Type B pancreatic cell (in vitro differentiated cells): ENCODE measurements at regions not wholly inside any gene's neighbourhood (a gene's known extent, or its start where the extent isn't known, plus 50 kb on each side); places are given as distances from the start of the nearest gene placed in this dataset.

Experiments used
- DNase-seq: peaks from one replicate; pipeline ENCODE4 v3.0.0; 2021; ENCODE audit warnings: mixed read lengths; ENCODE audit not compliant: unreplicated experiment; ENCODE audit errors: extremely low spot score
- H3K27ac Mint-ChIP-seq: 2 replicates; pipeline ENCODE4 v1.8.0; 2021; ENCODE audit warnings: mild to moderate bottlenecking, mixed read lengths
- H3K27me3 Mint-ChIP-seq: 2 replicates; pipeline ENCODE4 v1.8.0; 2021; ENCODE audit warnings: mixed read lengths
- H3K36me3 Mint-ChIP-seq: 2 replicates; pipeline ENCODE4 v1.8.0; 2021; ENCODE audit warnings: mixed read lengths
- H3K4me1 Mint-ChIP-seq: one replicate; pipeline ENCODE4 v1.8.0; 2021; ENCODE audit warnings: mixed read lengths; ENCODE audit not compliant: unreplicated experiment
- H3K4me3 Mint-ChIP-seq: 2 replicates; pipeline ENCODE4 v1.8.0; 2021; ENCODE audit warnings: mild to moderate bottlenecking, mixed read lengths
- H3K9me3 Mint-ChIP-seq: 2 replicates; pipeline ENCODE4 v1.8.0; 2021; ENCODE audit warnings: mixed read lengths
- CTCF ChIP-seq: fragments of 200-600 bp; sonication (generic); conservative IDR thresholded peaks from 2 replicates; pipeline ENCODE4 v1.5.0; 2021; ENCODE audit warnings: antibody characterized with exemption, mild to moderate bottlenecking

- Mint-ChIP-seq H3K4me1 (peaks cover 34% of the 10 kb centered on the region), H3K9me3 (no peaks in the 10 kb centered on the region), H3K36me3 (no peaks in the 10 kb centered on the region), H3K4me3 (no peak overlapping the region), H3K27ac (no peak overlapping the region), H3K27me3 (no peaks in the 10 kb centered on the region)
- DNase-seq = no peak
- TF ChIP-seq CTCF = no peak
Observed at GRCh38 chr20:50301165-50301564, 110.5 kb downstream of the CEBPB start.

DNA sequence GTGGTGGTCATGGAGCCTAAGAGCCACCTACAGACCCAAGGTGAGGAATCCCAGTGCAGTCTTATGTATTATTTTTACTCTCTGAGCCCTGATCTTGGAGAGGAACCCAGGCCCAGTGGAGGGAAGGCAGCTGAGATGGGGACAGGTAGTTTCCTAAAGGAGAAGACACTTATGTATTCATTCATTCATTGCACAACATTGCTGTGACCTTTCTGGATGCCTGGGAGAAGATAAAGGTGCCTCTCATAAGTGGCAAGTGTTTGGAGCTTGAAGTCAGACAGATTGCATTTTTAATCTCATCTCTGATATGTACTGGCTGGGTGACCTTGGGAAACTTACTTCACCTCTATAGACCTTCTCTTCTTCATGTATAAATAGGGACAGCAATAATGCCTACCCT lies 111.1 kb downstream of the CEBPB start:
- TF ChIP-seq CTCF = no peak
- no peak overlapping the region for H3K4me3 Mint-ChIP-seq
- H3K27ac Mint-ChIP-seq = no peak overlapping the region
- no peak for DNase-seq
- no peaks in the 10 kb centered on the region for H3K27me3 Mint-ChIP-seq
- H3K36me3 Mint-ChIP-seq = no peaks in the 10 kb centered on the region
- H3K9me3 Mint-ChIP-seq = no peaks in the 10 kb centered on the region
- H3K4me1 Mint-ChIP-seq = peaks cover 36% of the 10 kb centered on the region

DNA sequence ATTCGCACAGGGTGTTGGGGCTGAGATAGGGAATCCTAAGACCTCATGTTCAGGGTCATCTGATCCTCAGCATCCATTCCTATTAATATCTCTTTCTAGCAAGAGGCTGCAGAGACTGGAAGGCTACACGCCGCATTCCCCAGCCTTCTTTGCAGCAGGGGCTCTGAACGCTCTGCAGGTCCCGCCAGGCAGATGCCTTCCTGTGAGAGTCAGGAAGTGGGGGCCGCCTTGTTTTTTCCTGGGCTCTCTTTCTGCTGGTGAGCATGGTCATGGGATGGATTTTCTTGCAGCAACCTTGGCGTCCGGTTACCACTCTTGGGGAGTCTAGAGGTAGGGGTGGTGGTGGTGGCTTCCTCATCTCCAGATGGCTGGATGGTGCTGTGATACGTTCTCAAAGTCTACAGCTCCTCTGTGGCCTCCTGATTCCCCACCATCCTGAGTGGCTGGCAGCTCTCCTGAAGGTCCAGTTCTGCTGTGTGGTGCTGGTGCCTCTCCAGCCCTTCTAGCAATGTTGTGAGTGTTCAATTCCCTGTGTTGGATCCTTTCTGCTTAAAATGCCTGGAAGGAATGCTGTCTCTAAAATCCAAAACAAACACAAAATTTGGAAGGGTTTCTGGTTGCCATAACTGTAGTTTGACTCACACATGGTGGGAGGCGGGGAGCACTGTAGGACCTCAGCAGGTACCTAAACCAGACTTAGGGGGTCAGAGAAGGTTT lies 111.9 kb downstream of the CEBPB start:
- no peak for DNase-seq

DNA sequence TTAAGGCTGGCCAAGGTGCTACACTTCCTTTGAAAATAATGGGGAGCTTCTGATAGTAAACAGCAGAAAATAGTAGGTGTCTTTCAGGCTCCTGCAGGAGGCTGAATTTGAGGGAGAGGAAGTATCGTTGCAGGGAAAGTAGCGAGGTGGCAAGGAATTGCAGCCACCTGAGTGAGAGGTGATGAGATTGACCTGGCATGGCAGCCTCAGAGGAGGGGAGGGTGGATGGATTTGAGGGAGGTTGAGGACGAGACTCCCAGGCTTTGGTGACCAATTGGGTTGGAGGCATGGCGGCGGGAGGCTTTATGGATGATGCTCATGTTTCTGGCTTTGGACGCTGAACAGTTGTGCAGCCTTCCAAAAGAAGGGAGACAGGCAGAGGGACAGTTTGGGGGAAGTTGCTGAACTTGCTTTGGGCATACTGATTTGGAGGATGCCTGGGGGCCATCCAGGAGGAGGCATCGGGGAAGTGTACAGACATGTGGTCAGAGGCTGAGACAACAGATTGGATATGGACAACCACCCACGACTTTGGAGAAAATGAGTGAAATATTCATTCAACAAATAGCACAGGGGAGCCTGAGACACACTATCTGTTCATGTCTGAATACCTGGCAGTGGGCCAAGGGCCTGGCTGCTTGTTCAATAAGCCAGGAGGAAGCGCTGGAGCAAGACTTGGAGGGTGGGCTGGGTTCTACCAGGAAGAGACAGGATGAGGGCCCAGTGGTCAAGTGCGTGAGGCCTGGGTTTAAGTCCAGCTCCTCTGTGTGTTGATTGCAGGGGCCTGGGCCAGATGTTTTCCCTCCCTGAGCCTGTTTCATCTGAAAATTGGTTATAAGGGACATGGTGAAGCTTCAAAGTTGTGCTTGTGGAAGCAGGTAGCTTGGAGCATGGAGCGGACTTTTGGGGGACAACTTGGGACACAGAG lies 113.2 kb downstream of the CEBPB start:
- H3K4me1 Mint-ChIP-seq = peaks cover 31% of the 10 kb centered on the region
- H3K27ac Mint-ChIP-seq = peak overlapping the region; percentile 61
- H3K36me3 Mint-ChIP-seq = no peaks in the 10 kb centered on the region
- H3K4me3 Mint-ChIP-seq = peak overlapping the region; percentile 20
- no peaks in the 10 kb centered on the region for H3K27me3 Mint-ChIP-seq
- DNase-seq = no peak
- no peaks in the 10 kb centered on the region for H3K9me3 Mint-ChIP-seq
- TF ChIP-seq CTCF = no peak

More for the DNA sequence above, 111.9 kb downstream of the CEBPB start:
- no peaks in the 10 kb centered on the region for H3K9me3 Mint-ChIP-seq
- TF ChIP-seq CTCF = no peak
- no peaks in the 10 kb centered on the region for H3K27me3 Mint-ChIP-seq
- no peaks in the 10 kb centered on the region for H3K36me3 Mint-ChIP-seq
- peaks cover 37% of the 10 kb centered on the region for H3K4me1 Mint-ChIP-seq
- no peak overlapping the region for H3K4me3 Mint-ChIP-seq
- H3K27ac Mint-ChIP-seq = no peak overlapping the region

DNA sequence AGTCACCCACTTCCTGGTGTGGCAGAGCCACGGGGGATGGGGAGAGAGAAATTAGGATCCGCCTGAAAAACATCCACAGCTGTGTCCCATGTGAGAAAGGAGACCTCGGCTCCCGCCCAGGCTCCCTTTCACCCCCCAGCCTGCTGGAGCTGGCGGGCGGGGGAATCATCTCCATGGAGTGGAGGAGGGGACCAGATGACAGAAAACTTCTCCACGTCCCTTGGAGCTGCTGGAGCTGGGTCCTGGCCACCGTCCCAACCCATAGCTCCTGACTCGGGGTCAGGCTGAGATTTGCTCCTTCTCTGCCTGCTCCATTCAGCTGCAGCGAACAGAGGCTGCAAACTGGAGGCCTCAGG lies 113.8 kb downstream of the CEBPB start:
- peaks cover 35% of the 10 kb centered on the region for H3K4me1 Mint-ChIP-seq

More for the DNA sequence above, 113.8 kb downstream of the CEBPB start:
- no peak overlapping the region for H3K4me3 Mint-ChIP-seq
- TF ChIP-seq CTCF = no peak
- DNase-seq = no peak
- no peaks in the 10 kb centered on the region for H3K9me3 Mint-ChIP-seq
- H3K36me3 Mint-ChIP-seq = no peaks in the 10 kb centered on the region
- H3K27ac Mint-ChIP-seq = peak overlapping the region; percentile 61
- no peaks in the 10 kb centered on the region for H3K27me3 Mint-ChIP-seq
